OCI-LY1 (cell line): ENCODE measurements at regions not wholly inside any gene's neighbourhood (a gene's known extent, or its start where the extent isn't known, plus 50 kb on each side); places are given as distances from the start of the nearest gene placed in this dataset.

Experiments
- H2AFZ ChIP-seq: fragments of 200-600 bp; sonication (generic), shearing (Covaris generic); 2 replicates; pipeline ENCODE4 v1.6.0; 2014; ENCODE audit warnings: antibody characterized with exemption, mild to moderate bottlenecking, low read length
- H3F3A ChIP-seq: fragments of 200-600 bp; sonication (generic), shearing (Covaris generic); 2 replicates; pipeline ENCODE4 v1.6.0; 2014; ENCODE audit warnings: mild to moderate bottlenecking, antibody characterized with exemption, low read length, moderate library complexity; ENCODE audit not compliant: insufficient read depth
- H3K27ac ChIP-seq: fragments of 200-600 bp; sonication (generic); 2 replicates; pipeline ENCODE4 v1.5.1; 2014; ENCODE audit warnings: low read length, mixed run types, mild to moderate bottlenecking, low read depth; ENCODE audit not compliant: poor library complexity, severe bottlenecking
- H3K27me3 ChIP-seq: fragments of 200-600 bp; sonication (generic); 2 replicates; pipeline ENCODE4 v1.6.0; 2014; ENCODE audit warnings: antibody characterized with exemption, mild to moderate bottlenecking, low read length, moderate library complexity; ENCODE audit not compliant: insufficient read depth
- H3K36me3 ChIP-seq: fragments of 200-600 bp; sonication (generic); 2 replicates; pipeline ENCODE4 v1.6.1; 2014; ENCODE audit warnings: mild to moderate bottlenecking, antibody characterized with exemption, low read length, moderate library complexity, mixed read lengths; ENCODE audit not compliant: insufficient read depth
- H3K4me1 ChIP-seq: fragments of 200-600 bp; sonication (generic); 2 replicates; pipeline ENCODE4 v1.5.1; 2014; ENCODE audit warnings: mild to moderate bottlenecking, low read length, moderate library complexity; ENCODE audit not compliant: insufficient read depth, severe bottlenecking
- H3K4me2 ChIP-seq: fragments of 200-600 bp; sonication (generic), shearing (Covaris generic); 2 replicates; pipeline ENCODE4 v1.6.1; 2014; ENCODE audit warnings: low read length
- H3K4me3 ChIP-seq: fragments of 200-600 bp; sonication (generic); 2 replicates; pipeline ENCODE4 v1.5.1; 2014; ENCODE audit warnings: low read length, low read depth, mild to moderate bottlenecking, mixed read lengths; ENCODE audit not compliant: poor library complexity, severe bottlenecking
- H3K79me2 ChIP-seq: fragments of 200-600 bp; shearing (Covaris generic); 2 replicates; pipeline ENCODE4 v1.6.1; 2016; ENCODE audit warnings: mixed run types, low read length, mixed read lengths; ENCODE audit not compliant: insufficient read depth
- H3K9ac ChIP-seq: fragments of 200-600 bp; sonication (generic), shearing (Covaris generic); 2 replicates; pipeline ENCODE4 v1.6.1; 2014; ENCODE audit warnings: mild to moderate bottlenecking, low read length, mixed read lengths
- H3K9me2 ChIP-seq: fragments of 200-600 bp; sonication (generic), shearing (Covaris generic); 2 replicates; pipeline ENCODE4 v1.6.1; 2014; ENCODE audit warnings: low read depth, mild to moderate bottlenecking, low read length, mixed read lengths
- H3K9me3 ChIP-seq: fragments of 200-600 bp; shearing (Covaris generic); 2 replicates; pipeline ENCODE4 v1.6.1; 2014; ENCODE audit warnings: low read length, mixed read lengths
- H4K20me1 ChIP-seq: fragments of 200-600 bp; sonication (generic), shearing (Covaris generic); 2 replicates; pipeline ENCODE4 v1.6.0; 2016; ENCODE audit warnings: mild to moderate bottlenecking, low read length; ENCODE audit not compliant: insufficient read depth
- EZH2 ChIP-seq: fragments of 200-600 bp; sonication (generic), shearing (Covaris generic); IDR thresholded peaks from 2 replicates; pipeline ENCODE4 v1.8.0; 2017; ENCODE audit warnings: borderline replicate concordance, mixed run types, mild to moderate bottlenecking, antibody characterized with exemption, low read length, moderate library complexity, mixed read lengths
- TF ChIP-seq, protein P1 (sequence below): fragments of 200-600 bp; sonication (generic), shearing (Covaris generic); IDR thresholded peaks from 2 replicates; pipeline ENCODE4 v1.5.1; 2017; ENCODE audit warnings: mild to moderate bottlenecking, antibody characterized with exemption, low read length, moderate library complexity, mixed read lengths

DNA sequence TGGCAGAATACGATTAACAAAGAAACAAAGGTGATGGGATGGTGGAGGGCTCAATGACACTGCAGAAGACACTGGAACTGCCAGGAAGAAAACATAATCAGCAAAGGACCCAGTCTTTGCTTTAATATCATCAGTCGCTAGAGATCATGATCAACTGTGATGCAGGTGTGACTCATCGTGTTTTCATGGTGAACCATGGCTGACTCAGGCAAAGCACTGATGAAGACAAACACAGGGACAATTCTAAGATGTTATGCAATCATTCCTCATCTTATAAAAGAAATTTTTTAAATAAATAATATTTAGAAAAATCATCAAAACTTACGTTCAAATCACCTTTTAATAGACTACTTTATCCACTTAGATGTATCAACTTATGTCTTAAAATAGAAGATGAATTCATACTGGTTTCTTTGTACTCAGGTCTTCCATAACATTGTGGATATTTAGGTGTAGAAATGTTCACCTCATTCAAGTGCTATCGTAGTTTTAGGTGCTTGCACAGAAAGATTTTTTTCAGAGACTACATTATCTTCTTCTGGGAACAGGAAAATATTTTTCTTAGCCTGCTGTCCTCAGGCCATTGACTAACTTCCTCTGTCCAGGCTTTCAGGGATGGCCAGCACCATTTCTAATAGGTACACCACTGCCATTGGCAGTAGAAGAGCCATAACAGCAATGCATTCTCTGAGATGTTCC lies 673.4 kb upstream of the MEF2C start:
- H3K27ac ChIP-seq, result no peak overlapping the region
- no peaks in the 10 kb centered on the region for H3K27me3 ChIP-seq
- H3F3A ChIP-seq, result no peaks in the 10 kb centered on the region
- H3K36me3 ChIP-seq, result no peaks in the 10 kb centered on the region
- H2AFZ ChIP-seq, result no peak overlapping the region
- H3K9me2 ChIP-seq, result no peaks in the 10 kb centered on the region
- H3K79me2 ChIP-seq, result no peaks in the 10 kb centered on the region
- TF ChIP-seq EZH2, result no peak
- TF ChIP-seq, protein P1, sequence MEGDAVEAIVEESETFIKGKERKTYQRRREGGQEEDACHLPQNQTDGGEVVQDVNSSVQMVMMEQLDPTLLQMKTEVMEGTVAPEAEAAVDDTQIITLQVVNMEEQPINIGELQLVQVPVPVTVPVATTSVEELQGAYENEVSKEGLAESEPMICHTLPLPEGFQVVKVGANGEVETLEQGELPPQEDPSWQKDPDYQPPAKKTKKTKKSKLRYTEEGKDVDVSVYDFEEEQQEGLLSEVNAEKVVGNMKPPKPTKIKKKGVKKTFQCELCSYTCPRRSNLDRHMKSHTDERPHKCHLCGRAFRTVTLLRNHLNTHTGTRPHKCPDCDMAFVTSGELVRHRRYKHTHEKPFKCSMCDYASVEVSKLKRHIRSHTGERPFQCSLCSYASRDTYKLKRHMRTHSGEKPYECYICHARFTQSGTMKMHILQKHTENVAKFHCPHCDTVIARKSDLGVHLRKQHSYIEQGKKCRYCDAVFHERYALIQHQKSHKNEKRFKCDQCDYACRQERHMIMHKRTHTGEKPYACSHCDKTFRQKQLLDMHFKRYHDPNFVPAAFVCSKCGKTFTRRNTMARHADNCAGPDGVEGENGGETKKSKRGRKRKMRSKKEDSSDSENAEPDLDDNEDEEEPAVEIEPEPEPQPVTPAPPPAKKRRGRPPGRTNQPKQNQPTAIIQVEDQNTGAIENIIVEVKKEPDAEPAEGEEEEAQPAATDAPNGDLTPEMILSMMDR, result no peak
- no peaks in the 10 kb centered on the region for H3K9me3 ChIP-seq
- no peak overlapping the region for H3K4me2 ChIP-seq
- H3K9ac ChIP-seq, result no peak overlapping the region
- no peak overlapping the region for H3K4me3 ChIP-seq
- no peaks in the 10 kb centered on the region for H3K4me1 ChIP-seq
- H4K20me1 ChIP-seq, result no peaks in the 10 kb centered on the region

DNA sequence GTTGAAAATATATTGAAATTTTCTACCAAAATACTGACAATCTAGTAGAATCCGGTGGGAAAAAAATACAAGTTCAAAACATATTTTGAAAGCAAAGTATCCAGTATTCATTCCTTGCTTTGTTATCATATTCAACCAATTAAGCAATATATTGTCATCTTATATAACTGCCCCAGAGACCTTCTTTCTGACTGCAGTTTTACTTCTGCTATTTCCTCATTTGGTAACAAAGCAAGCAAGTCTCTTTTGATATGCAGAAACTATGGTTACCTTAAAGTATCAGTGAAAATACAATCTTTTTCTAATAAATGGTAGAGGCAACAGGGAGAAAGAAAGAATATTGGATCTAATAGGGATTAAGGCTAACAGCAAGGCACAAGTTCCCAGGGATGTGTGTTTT lies 663.7 kb upstream of the MEF2C start:
- Histone ChIP-seq H3K27me3 (no peaks in the 10 kb centered on the region), H3K79me2 (no peaks in the 10 kb centered on the region), H3K27ac (no peak overlapping the region), H3K4me2 (no peak overlapping the region), H3K36me3 (no peaks in the 10 kb centered on the region), H3K9me3 (no peaks in the 10 kb centered on the region), H2AFZ (no peak overlapping the region), H3F3A (no peaks in the 10 kb centered on the region), H3K4me3 (no peak overlapping the region), H4K20me1 (no peaks in the 10 kb centered on the region), H3K9me2 (no peaks in the 10 kb centered on the region), H3K9ac (no peak overlapping the region), H3K4me1 (peaks cover 28% of the 10 kb centered on the region)
- TF ChIP-seq, protein P1, result no peak
- TF ChIP-seq EZH2, result no peak

DNA sequence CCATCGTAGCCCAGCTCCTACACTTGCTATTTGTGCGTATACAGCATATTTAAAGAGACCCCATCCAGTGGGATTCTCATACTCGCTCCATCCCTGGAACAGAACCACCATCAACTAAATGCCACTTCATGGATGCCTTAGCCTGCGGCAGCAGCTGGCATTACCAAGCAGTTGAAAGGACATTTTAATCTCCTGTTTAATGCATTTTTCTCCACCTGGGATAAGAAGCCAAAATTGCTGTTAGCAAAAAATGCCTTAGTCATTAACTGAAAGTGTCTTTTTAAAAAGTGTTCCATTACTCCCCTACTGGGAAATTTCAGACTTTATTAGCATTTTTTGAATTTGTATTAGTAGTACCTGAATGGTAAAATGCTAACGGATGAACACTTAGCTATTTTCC lies 662.6 kb upstream of the MEF2C start:
- Histone ChIP-seq H3K36me3 (no peaks in the 10 kb centered on the region), H3K27ac (no peak overlapping the region), H3F3A (no peaks in the 10 kb centered on the region), H3K9me3 (no peaks in the 10 kb centered on the region), H3K79me2 (no peaks in the 10 kb centered on the region), H3K4me1 (peaks cover 28% of the 10 kb centered on the region), H3K9ac (no peak overlapping the region), H4K20me1 (no peaks in the 10 kb centered on the region), H3K27me3 (no peaks in the 10 kb centered on the region), H3K4me3 (no peak overlapping the region), H3K9me2 (no peaks in the 10 kb centered on the region), H3K4me2 (no peak overlapping the region), H2AFZ (no peak overlapping the region)
- TF ChIP-seq, protein P1, result no peak
- no peak for TF ChIP-seq EZH2
